Sigmoid colon (tissue), 6 donors: ENCODE measurements at regions not wholly inside any gene's neighbourhood (a gene's known extent, or its start where the extent isn't known, plus 50 kb on each side); places are given as distances from the start of the nearest gene placed in this dataset.
"Not testable (repeated sequence)": the region's sequence is repeated elsewhere in the genome, so short reads cannot be mapped to it uniquely, and the experiment has no call there.

Experiments used
- DNase-seq: peaks from one replicate; pipeline ENCODE4 v3.0.0-alpha.2; 2019
- H3K27ac ChIP-seq, 4 donors: fragments of 200-600 bp; sonication (generic); one replicate each; pipeline ENCODE4 v1.5.1; 2016 to 2019; ENCODE audit warnings: mild to moderate bottlenecking in 1 of 4
- H3K27me3 ChIP-seq, 3 donors: fragments of 200-600 bp; sonication (generic); one replicate each; pipeline ENCODE4 v1.5.1; 2019; ENCODE audit warnings: mild to moderate bottlenecking in 1 of 3
- H3K36me3 ChIP-seq, 4 donors: fragments of 200-600 bp; sonication (generic); one replicate each; pipeline ENCODE4 v1.5.1; 2016 to 2019
- H3K4me1 ChIP-seq, 4 donors: fragments of 200-600 bp; sonication (generic); one replicate each; pipeline ENCODE4 v1.5.1; 2017 to 2019
- H3K4me3 ChIP-seq, 4 donors: fragments of 200-600 bp; sonication (generic); one replicate each; pipeline ENCODE4 v1.5.1; 2017 to 2019; ENCODE audit warnings: mild to moderate bottlenecking in 2 of 4, moderate library complexity in 1 of 4
- H3K9me3 ChIP-seq, 4 donors: fragments of 200-600 bp in 3 of 4; sonication (generic) in 3 of 4; one replicate each; pipeline versions ENCODE4 v1.5.1 to v1.6.1; 2013 to 2019
- EP300 ChIP-seq, 4 donors: sonication (generic); formaldehyde crosslinking; IDR thresholded peaks; one replicate each; pipeline ENCODE4 v1.6.1; 2017; ENCODE audit warnings: antibody characterized with exemption in 4 of 4
- POLR2A ChIP-seq, 2 donors: fragments of 450-650 bp; IDR thresholded peaks; one replicate each; pipeline ENCODE4 v1.6.1; 2016; ENCODE audit warnings: antibody characterized with exemption in 2 of 2, mild to moderate bottlenecking in 2 of 2, moderate library complexity in 2 of 2
- POLR2AphosphoS5 ChIP-seq, 4 donors: sonication (generic); formaldehyde crosslinking; IDR thresholded peaks; one replicate each; pipeline ENCODE4 v1.6.1; 2017; ENCODE audit warnings: antibody characterized with exemption in 4 of 4
- WGBS, 2 donors: extraction: QIAGEN DNeasy Blood & Tissue Kit; methylation state at CpG; one replicate each; pipeline ENCODE4 v1.1.7; 2013; 5-methylcytosine and 5-hydroxymethylcytosine counted together
- intact Hi-C: fragments of 100-400 bp; cut with DNase I; formaldehyde crosslinking; loops from one replicate; pipeline ENCODE4 v1.15.1; 2023
- TF ChIP-seq, protein P1 (sequence below), 4 experiments: fragments of 450-650 bp in 3 of 4; fragments of 200-600 bp in 1 of 4; IDR thresholded peaks; one replicate each; pipeline ENCODE4 v1.5.1; 2016 to 2019; ENCODE audit warnings: antibody characterized with exemption in 4 of 4, mild to moderate bottlenecking in 3 of 4, moderate library complexity in 2 of 4
- donor health status: healthy with polysubstance abuse.
- donor health status: healthy.

DNA sequence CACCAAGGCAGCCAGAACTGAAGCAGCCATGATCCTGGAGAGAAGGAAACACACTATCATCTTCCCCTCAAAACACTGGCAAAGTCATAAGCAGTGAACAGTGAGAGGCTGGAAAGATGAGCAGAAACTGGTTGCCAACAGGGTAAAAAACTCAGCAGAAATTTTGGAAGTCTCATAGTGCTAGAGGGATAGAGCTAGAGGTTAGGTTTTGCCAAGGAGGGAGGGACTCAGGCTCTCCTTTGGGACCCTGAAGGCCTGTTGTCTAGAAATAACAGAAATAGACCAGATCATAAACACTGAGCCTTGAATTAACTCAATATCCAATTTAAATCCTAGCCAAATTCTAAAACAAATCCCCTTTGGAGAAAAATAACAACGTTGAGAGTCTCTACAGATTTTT, 853.6 kb downstream of the PRIM2 start:
- WGBS, 2 donors = 68 to 80% methylated on average over 1 of the region's 1 CpG
- H3K4me1 ChIP-seq, H3K36me3 ChIP-seq, H3K27ac ChIP-seq, H3K4me3 ChIP-seq, intact Hi-C loops, DNase-seq, H3K9me3 ChIP-seq, H3K27me3 ChIP-seq: not testable (repeated sequence)

GRCh38 chr6:58181557-58182065, 864.2 kb downstream of the PRIM2 start:
- H3K9me3 ChIP-seq, H3K27me3 ChIP-seq, H3K27ac ChIP-seq, intact Hi-C loops, H3K4me3 ChIP-seq, DNase-seq, H3K36me3 ChIP-seq, H3K4me1 ChIP-seq: not testable (repeated sequence)
- WGBS, 2 donors = 60 to 64% methylated on average over 2 of the region's 2 CpGs

GRCh38 chr6:58185300-58185699, 867.9 kb downstream of the PRIM2 start:
- WGBS, 2 donors = 86 to 92% methylated on average over 3 to 4 of the region's 4 CpGs
- H3K4me3 ChIP-seq, intact Hi-C loops, H3K27ac ChIP-seq, H3K9me3 ChIP-seq, H3K4me1 ChIP-seq, DNase-seq, H3K36me3 ChIP-seq, H3K27me3 ChIP-seq: not testable (repeated sequence)

DNA sequence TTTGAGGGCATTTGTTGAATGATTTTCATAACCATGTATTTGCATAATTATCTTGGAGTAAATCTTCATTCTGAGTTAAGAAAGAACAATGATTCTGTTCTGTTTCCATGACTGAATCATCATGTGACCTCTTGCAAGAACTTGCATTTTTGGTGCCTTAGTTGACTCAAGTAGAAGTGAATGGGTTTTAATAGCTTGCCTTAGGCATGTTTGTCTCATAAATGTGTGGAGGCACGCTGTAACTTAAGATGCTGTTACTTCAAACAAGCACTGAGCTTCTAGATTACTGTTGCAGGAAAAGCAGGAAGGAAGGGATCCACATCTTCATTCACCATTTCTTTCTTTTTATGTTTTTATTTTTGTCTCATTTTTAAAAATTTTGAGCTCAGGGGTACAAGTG, 875.8 kb downstream of the PRIM2 start:
- H3K9me3 ChIP-seq, intact Hi-C loops, H3K27me3 ChIP-seq, H3K36me3 ChIP-seq, H3K4me3 ChIP-seq, H3K4me1 ChIP-seq, DNase-seq, H3K27ac ChIP-seq: not testable (repeated sequence)
- 23 to 31% methylated on average over 1 of the region's 1 CpG for WGBS, 2 donors

DNA sequence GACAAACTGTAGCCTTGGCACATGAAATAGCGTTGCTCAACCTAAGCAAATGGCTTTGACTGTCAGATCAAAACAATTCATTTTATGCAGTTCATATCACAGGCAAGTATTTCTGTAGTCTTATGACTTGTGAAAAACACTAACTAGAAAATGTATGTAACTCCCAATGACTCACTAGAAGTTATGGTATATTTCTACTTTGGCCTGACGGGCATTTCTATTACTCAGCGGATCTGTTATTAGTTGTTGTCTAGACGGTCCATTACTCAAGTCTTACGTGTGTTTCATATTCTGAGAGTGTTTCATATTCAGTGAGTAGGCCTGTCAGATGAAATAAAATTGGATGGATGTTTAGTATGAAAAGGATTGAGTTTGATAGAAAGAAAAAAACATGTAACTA, 880.9 kb downstream of the PRIM2 start:
- Histone ChIP-seq H3K27me3 (no peaks in the 10 kb centered on the region), H3K27ac (no peak overlapping the region), H3K4me3 (no peak overlapping the region), H3K9me3 (no peaks in the 10 kb centered on the region), H3K36me3 (no peaks in the 10 kb centered on the region), H3K4me1 (no peaks in the 10 kb centered on the region)
- intact Hi-C loops = no loop called here
- no peak for DNase-seq
- 78 to 82% methylated on average over 5 of the region's 5 CpGs for WGBS, 2 donors
- TF ChIP-seq, protein P1, sequence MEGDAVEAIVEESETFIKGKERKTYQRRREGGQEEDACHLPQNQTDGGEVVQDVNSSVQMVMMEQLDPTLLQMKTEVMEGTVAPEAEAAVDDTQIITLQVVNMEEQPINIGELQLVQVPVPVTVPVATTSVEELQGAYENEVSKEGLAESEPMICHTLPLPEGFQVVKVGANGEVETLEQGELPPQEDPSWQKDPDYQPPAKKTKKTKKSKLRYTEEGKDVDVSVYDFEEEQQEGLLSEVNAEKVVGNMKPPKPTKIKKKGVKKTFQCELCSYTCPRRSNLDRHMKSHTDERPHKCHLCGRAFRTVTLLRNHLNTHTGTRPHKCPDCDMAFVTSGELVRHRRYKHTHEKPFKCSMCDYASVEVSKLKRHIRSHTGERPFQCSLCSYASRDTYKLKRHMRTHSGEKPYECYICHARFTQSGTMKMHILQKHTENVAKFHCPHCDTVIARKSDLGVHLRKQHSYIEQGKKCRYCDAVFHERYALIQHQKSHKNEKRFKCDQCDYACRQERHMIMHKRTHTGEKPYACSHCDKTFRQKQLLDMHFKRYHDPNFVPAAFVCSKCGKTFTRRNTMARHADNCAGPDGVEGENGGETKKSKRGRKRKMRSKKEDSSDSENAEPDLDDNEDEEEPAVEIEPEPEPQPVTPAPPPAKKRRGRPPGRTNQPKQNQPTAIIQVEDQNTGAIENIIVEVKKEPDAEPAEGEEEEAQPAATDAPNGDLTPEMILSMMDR (IDR thresholded peaks at IDR 0.05) = no peak
- TF ChIP-seq POLR2A (IDR thresholded peaks at IDR 0.05) (no peak), EP300 (IDR thresholded peaks at IDR 0.05) (no peak), POLR2AphosphoS5 (IDR thresholded peaks at IDR 0.05) (no peak)

DNA sequence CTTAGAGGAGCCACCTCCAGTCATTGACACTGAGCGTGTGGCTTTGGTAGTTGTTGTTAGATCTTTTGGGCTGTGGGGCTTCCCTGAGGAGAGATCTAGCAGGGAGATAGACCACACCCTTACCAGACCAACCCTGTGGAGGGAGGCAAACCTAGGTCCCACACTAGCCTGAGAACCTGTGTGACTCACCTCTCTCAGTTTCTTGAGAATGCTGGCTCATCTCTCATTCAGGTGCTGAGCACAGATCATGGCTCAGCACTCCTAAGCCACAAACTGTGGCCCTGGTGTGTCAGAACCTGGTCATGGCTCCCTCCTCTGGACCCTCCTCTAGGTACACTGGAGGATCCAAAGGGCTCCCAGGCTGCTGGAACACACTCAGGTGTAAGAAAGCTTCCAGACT, 919.7 kb downstream of the PRIM2 start:
- intact Hi-C loops, H3K27me3 ChIP-seq, DNase-seq, H3K27ac ChIP-seq, H3K4me1 ChIP-seq, H3K4me3 ChIP-seq, H3K36me3 ChIP-seq, H3K9me3 ChIP-seq: not testable (repeated sequence)
- WGBS, 2 donors = 90 to 93% methylated on average over 1 of the region's 1 CpG

- H3K27me3 ChIP-seq, H3K36me3 ChIP-seq, DNase-seq, H3K4me3 ChIP-seq, H3K27ac ChIP-seq, H3K4me1 ChIP-seq, intact Hi-C loops, H3K9me3 ChIP-seq: not testable (repeated sequence)
These were observed 921.0 kb downstream of the PRIM2 start for GRCh38 chr6:58238421-58238820.

GRCh38 chr6:58257625-58258024, 940.2 kb downstream of the PRIM2 start:
- H3K4me1 ChIP-seq, H3K4me3 ChIP-seq, H3K9me3 ChIP-seq, H3K27me3 ChIP-seq, H3K27ac ChIP-seq, intact Hi-C loops, DNase-seq, H3K36me3 ChIP-seq: not testable (repeated sequence)
- WGBS, 2 donors = 88 to 92% methylated on average over 23 of the region's 23 CpGs

DNA sequence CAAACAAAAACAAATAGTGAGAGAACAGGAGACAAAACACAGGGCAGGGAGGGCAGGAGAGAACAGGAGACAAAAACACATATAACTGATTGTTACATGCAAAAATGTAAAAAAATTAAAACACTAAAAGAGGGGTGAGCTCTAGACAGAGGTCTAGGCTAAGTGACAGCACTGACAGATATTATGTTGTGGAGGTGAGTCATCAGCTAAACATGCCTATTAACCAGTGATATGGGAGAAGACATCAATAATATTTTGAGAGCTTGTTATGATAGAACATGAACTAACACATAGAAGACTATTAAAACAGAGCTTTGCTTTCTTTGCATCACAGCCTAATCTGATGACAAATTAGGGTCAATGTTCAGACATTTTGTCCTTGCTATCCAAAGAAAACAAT, 972.7 kb downstream of the PRIM2 start:
- no peaks in the 10 kb centered on the region for H3K27me3 ChIP-seq
- H3K27ac ChIP-seq = no peak overlapping the region
- no peaks in the 10 kb centered on the region for H3K9me3 ChIP-seq
- intact Hi-C loops = no loop called here
- H3K36me3 ChIP-seq = no peaks in the 10 kb centered on the region
- no peaks in the 10 kb centered on the region for H3K4me1 ChIP-seq
- TF ChIP-seq POLR2AphosphoS5 (IDR thresholded peaks at IDR 0.05) (no peak), POLR2A (IDR thresholded peaks at IDR 0.05) (no peak), EP300 (IDR thresholded peaks at IDR 0.05) (no peak)
- TF ChIP-seq, protein P1 (IDR thresholded peaks at IDR 0.05) = no peak
- no peak overlapping the region for H3K4me3 ChIP-seq
- no peak for DNase-seq

- WGBS, 2 donors = 48 to 62% methylated on average over 1 of the region's 1 CpG
- intact Hi-C loops, H3K27me3 ChIP-seq: not testable (repeated sequence)
These were observed 973.9 kb downstream of the PRIM2 start for GRCh38 chr6:58291319-58291718.

GRCh38 chr6:58307901-58308300, 990.5 kb downstream of the PRIM2 start:
- H3K27ac ChIP-seq, H3K36me3 ChIP-seq, H3K4me1 ChIP-seq, intact Hi-C loops, H3K27me3 ChIP-seq, DNase-seq, H3K4me3 ChIP-seq, H3K9me3 ChIP-seq: not testable (repeated sequence)

More at GRCh38 chr6:58291319-58291718, 973.9 kb downstream of the PRIM2 start:
- not testable (repeated sequence) for H3K27ac ChIP-seq, H3K4me1 ChIP-seq, H3K9me3 ChIP-seq, DNase-seq, H3K36me3 ChIP-seq, H3K4me3 ChIP-seq
